ENCODE measurements at regions not wholly inside any gene's neighbourhood (a gene's known extent, or its start where the extent isn't known, plus 50 kb on each side); places are given as distances from the start of the nearest gene placed in this dataset.

DNA sequence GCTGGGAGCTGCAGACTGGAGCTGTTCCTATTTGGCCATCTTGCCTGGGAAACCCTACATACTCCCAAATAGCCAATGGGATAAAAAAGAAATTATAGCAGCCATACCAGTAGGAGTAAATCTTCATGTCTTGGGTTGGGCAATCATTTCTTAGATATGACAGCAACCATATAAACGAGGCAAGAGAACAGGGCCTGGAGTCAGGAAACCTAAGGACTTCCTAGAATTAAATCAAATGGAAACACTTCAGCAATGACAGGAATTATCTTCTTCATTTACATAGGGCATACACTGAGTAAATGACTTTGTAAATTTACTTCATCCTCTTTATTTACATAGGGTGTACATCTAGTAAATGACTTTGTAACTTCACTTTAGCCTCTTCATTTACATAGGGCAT is 286.6 kb upstream of the POGK start:
- 19 to 25% methylated on average over 1 of the region's 1 CpG for WGBS, 2 donors
- no peak for ATAC-seq
- no peak for DNase-seq

DNA sequence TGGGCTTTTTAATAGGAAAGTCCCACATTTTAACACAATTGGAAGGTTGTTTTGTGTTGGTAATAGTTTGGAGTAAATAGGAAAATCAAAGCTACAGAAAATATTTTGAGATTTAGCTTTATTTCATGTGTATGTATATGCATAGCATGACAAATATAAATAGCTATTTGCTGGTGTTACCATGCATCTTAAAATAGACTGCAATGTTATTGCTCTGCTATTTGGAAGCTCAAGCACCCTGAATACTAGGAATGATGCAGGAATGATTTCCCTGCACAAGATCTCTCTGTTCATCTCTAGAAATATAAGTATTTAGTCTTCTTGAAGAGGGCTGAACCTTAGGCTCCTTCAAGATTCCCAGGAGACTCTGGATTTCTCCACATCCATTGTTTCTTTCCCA is 268.3 kb upstream of the POGK start:
- H3K9me3 ChIP-seq: no peaks in the 10 kb centered on the region
- FAIRE-seq: no peak
- no peak for ATAC-seq
- H3K27ac ChIP-seq: no peak overlapping the region
- no peak overlapping the region for H3K4me3 ChIP-seq
- H3K4me1 ChIP-seq: no peaks in the 10 kb centered on the region
- H3K27me3 ChIP-seq: no peaks in the 10 kb centered on the region
- DNase-seq: no peak
- intact Hi-C loops (cut with DNase I): no loop called here
- TF ChIP-seq, protein P1, sequence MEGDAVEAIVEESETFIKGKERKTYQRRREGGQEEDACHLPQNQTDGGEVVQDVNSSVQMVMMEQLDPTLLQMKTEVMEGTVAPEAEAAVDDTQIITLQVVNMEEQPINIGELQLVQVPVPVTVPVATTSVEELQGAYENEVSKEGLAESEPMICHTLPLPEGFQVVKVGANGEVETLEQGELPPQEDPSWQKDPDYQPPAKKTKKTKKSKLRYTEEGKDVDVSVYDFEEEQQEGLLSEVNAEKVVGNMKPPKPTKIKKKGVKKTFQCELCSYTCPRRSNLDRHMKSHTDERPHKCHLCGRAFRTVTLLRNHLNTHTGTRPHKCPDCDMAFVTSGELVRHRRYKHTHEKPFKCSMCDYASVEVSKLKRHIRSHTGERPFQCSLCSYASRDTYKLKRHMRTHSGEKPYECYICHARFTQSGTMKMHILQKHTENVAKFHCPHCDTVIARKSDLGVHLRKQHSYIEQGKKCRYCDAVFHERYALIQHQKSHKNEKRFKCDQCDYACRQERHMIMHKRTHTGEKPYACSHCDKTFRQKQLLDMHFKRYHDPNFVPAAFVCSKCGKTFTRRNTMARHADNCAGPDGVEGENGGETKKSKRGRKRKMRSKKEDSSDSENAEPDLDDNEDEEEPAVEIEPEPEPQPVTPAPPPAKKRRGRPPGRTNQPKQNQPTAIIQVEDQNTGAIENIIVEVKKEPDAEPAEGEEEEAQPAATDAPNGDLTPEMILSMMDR (IDR thresholded peaks at IDR 0.05): no peak
- no peaks in the 10 kb centered on the region for H3K36me3 ChIP-seq

More for the DNA sequence above, 286.6 kb upstream of the POGK start:
- TF ChIP-seq, protein P1 (IDR thresholded peaks at IDR 0.05): no peak
- no peak overlapping the region for H3K27ac ChIP-seq
- H3K9me3 ChIP-seq: no peaks in the 10 kb centered on the region
- no peaks in the 10 kb centered on the region for H3K27me3 ChIP-seq
- no peaks in the 10 kb centered on the region for H3K4me1 ChIP-seq
- H3K36me3 ChIP-seq: no peaks in the 10 kb centered on the region
- intact Hi-C loops (cut with DNase I): no loop called here
- no peak overlapping the region for H3K4me3 ChIP-seq
- FAIRE-seq: no peak

DNA sequence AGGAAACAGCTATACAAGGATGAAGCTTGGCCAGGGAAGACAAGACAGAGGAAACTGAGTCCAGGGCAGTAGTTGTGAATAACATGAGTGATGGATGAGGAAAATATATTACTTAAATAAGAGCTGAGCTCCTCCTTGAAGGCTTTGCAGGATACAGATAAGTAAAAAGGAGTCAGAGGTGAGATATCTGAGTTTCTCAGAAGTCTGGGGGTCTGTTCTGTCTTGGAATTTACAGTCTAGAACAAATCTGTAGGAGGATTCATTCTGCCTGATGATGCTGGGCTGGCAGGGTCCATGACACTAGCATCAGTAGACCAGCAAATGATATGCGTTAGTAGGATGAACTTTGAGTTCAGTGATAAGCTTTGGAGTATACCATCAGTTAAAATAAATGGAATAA is 266.1 kb upstream of the POGK start:
- FAIRE-seq: no peak
- WGBS, 2 donors: 75 to 87% methylated on average over 1 of the region's 1 CpG
- intact Hi-C loops (cut with DNase I): no loop called here

DNA sequence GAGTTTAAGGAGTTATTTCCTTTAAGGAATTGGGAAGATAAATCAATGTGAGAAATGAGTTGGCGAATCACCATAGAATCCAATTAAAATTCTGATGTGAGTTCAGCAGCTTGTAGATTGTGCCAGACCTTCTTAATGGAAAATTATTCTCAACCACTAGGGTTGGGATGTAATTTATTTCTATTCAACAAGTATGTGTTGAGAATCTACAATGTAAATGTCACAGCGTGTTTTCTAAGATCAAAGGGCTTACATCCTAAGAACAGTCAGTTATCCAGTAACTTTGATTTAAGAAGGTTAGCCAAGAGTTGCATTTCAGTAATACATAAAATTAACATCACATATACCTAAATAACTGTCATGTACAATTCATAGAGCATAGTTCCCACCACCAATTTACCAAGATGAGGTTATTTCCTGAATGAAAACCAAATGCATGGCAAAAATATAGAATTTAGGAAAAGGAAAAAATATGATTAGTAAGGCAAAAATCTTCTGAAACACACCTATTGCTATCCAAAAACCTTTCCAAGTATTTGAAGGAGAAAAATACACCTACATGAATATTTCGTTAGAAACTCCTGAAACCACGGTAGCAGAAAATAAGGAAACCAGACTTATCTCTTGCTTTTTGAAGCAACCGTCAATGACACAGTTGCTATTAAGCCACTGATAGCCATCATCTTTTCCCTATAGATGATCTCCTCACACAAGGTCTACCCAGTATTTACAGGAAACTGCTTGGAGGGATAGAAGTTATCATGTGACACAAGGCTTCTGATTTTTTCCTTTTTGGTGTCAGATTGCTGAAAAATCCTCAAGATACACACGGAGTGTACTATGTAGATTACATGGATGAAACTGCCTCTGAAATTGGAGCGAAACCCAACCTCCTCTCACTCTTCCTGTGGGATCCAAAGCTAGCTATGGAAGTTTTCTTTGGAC is 259.4 kb upstream of the POGK start:
- Histone ChIP-seq H3K27me3 (no peaks in the 10 kb centered on the region), H3K9me3 (no peaks in the 10 kb centered on the region), H3K4me1 (no peaks in the 10 kb centered on the region), H3K27ac (no peak overlapping the region), H3K4me3 (no peak overlapping the region), H3K36me3 (no peaks in the 10 kb centered on the region)
- DNase-seq (no peak), FAIRE-seq (no peak), ATAC-seq (no peak)
- TF ChIP-seq, protein P1 (IDR thresholded peaks at IDR 0.05): no peak
- 63 to 75% methylated on average over 7 of the region's 7 CpGs for WGBS, 2 donors
- intact Hi-C loops (cut with DNase I): no loop called here

More for the DNA sequence above, 266.1 kb upstream of the POGK start:
- TF ChIP-seq, protein P1 (IDR thresholded peaks at IDR 0.05): no peak
- H3K4me1 ChIP-seq: no peaks in the 10 kb centered on the region
- ATAC-seq (no peak), DNase-seq (no peak)
- no peak overlapping the region for H3K4me3 ChIP-seq
- H3K9me3 ChIP-seq: no peaks in the 10 kb centered on the region
- no peak overlapping the region for H3K27ac ChIP-seq
- no peaks in the 10 kb centered on the region for H3K36me3 ChIP-seq
- no peaks in the 10 kb centered on the region for H3K27me3 ChIP-seq

DNA sequence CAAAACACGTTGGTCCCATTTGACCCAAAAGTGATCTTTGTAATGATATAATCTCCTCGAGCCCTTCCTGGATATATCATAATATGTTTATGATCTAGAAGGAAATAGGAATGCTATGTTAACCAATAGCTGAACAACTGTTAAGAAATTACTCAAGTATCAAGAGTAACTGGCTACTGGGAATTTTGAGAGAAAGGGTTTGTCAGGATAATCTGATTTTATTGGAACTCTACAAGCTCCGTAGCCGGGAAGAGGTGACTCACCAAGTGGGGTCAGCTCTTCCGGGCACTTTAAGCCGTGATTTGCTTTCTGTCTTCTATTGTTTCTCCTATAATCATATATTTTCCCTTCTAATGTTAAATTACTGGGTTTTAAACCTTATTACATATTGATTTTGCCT is 250.5 kb upstream of the POGK start:
- intact Hi-C loops (cut with DNase I): no loop called here
- ATAC-seq: no peak
- 80 to 87% methylated on average over 6 of the region's 6 CpGs for WGBS, 2 donors
- Histone ChIP-seq H3K4me1 (no peaks in the 10 kb centered on the region), H3K27me3 (no peaks in the 10 kb centered on the region), H3K36me3 (no peaks in the 10 kb centered on the region), H3K27ac (no peak overlapping the region), H3K9me3 (no peaks in the 10 kb centered on the region), H3K4me3 (no peak overlapping the region)
- no peak for FAIRE-seq
- no peak for DNase-seq
- TF ChIP-seq, protein P1 (IDR thresholded peaks at IDR 0.05): no peak

Data from pancreas (tissue), 10 donors.